ENCODE measurements at regions not wholly inside any gene's neighbourhood (a gene's known extent, or its start where the extent isn't known, plus 50 kb on each side); places are given as distances from the start of the nearest gene placed in this dataset.

GRCh38 chr7:156257904-156258303 is 382.7 kb upstream of the RNF32 start:
- Mint-ChIP-seq H3K4me3 (ENCODE audit: unreplicated experiment) (no peak overlapping the region), H3K36me3 (ENCODE audit: insufficient read depth, unreplicated experiment) (no peaks in the 10 kb centered on the region), H3K4me1 (ENCODE audit: low read depth, unreplicated experiment) (no peaks in the 10 kb centered on the region), H3K27ac (ENCODE audit: unreplicated experiment) (no peak overlapping the region), H3K9me3 (ENCODE audit: unreplicated experiment) (no peaks in the 10 kb centered on the region), H3K27me3 (ENCODE audit: insufficient read depth, unreplicated experiment) (peaks cover 18% of the 10 kb centered on the region)
- H3K36me3 ChIP-seq (ENCODE audit: control insufficient read depth, insufficient read depth, low read length), result no peaks in the 10 kb centered on the region
- BruUV-seq (replicated peaks), result no TSS peak
- TF ChIP-seq CTCF (IDR thresholded peaks at IDR 0.05; ENCODE audit: insufficient read depth in 1 of 2, low read depth in 1 of 2, low read length in 1 of 2, severe bottlenecking in 1 of 2, unreplicated experiment in 1 of 2), result no peak
- H3K27me3 ChIP-seq (replicated peaks; ENCODE audit: control insufficient read depth, insufficient read depth, low read length), result no peaks in the 10 kb centered on the region
- H3K4me1 ChIP-seq, result no peaks in the 10 kb centered on the region
- POLR2A ChIA-PET, result no interaction called here
- intact Hi-C loops (cut with micrococcal nuclease; ENCODE audit: unreplicated experiment), result no loop called here
- H3K4me3 ChIP-seq (ENCODE audit: low read depth, low read length), result no peak overlapping the region
- CTCF ChIA-PET, result no interaction called here
- DNase-seq, result no peak
- 0 out of 2 replicates have a peak, but pooled peaks cover 4% of the 10 kb centered on the region for H3K9me3 ChIP-seq

GRCh38 chr7:156255635-156256034 is 384.9 kb upstream of the RNF32 start:
- no peak for TF ChIP-seq CTCF (IDR thresholded peaks at IDR 0.05; ENCODE audit: insufficient read depth in 1 of 2, low read depth in 1 of 2, low read length in 1 of 2, severe bottlenecking in 1 of 2, unreplicated experiment in 1 of 2)
- no peaks in the 10 kb centered on the region for H3K36me3 ChIP-seq (ENCODE audit: control insufficient read depth, insufficient read depth, low read length)
- no peaks in the 10 kb centered on the region for H3K4me1 ChIP-seq
- Mint-ChIP-seq H3K27ac (ENCODE audit: unreplicated experiment) (no peak overlapping the region), H3K4me1 (ENCODE audit: low read depth, unreplicated experiment) (no peaks in the 10 kb centered on the region), H3K9me3 (ENCODE audit: unreplicated experiment) (no peaks in the 10 kb centered on the region), H3K27me3 (ENCODE audit: insufficient read depth, unreplicated experiment) (peaks cover 19% of the 10 kb centered on the region), H3K4me3 (ENCODE audit: unreplicated experiment) (no peak overlapping the region), H3K36me3 (ENCODE audit: insufficient read depth, unreplicated experiment) (no peaks in the 10 kb centered on the region)
- no peak for DNase-seq
- 0 out of 2 replicates have a peak, but pooled peaks cover 4% of the 10 kb centered on the region for H3K9me3 ChIP-seq
- intact Hi-C loops (cut with micrococcal nuclease; ENCODE audit: unreplicated experiment), result no loop called here
- ChIA-PET CTCF (no interaction called here), POLR2A (no interaction called here)
- H3K27me3 ChIP-seq (replicated peaks; ENCODE audit: control insufficient read depth, insufficient read depth, low read length), result no peaks in the 10 kb centered on the region
- no TSS peak for BruUV-seq (replicated peaks)
- H3K4me3 ChIP-seq (ENCODE audit: low read depth, low read length), result no peak overlapping the region

GRCh38 chr7:156251861-156252260 is 388.7 kb upstream of the RNF32 start:
- no peak for DNase-seq
- Mint-ChIP-seq H3K27ac (ENCODE audit: unreplicated experiment) (no peak overlapping the region), H3K9me3 (ENCODE audit: unreplicated experiment) (no peaks in the 10 kb centered on the region), H3K4me1 (ENCODE audit: low read depth, unreplicated experiment) (no peaks in the 10 kb centered on the region), H3K36me3 (ENCODE audit: insufficient read depth, unreplicated experiment) (no peaks in the 10 kb centered on the region), H3K4me3 (ENCODE audit: unreplicated experiment) (no peak overlapping the region), H3K27me3 (ENCODE audit: insufficient read depth, unreplicated experiment) (peaks cover 28% of the 10 kb centered on the region)
- no peaks in the 10 kb centered on the region for H3K9me3 ChIP-seq
- peaks cover 3% of the 10 kb centered on the region for H3K27me3 ChIP-seq (replicated peaks; ENCODE audit: control insufficient read depth, insufficient read depth, low read length)
- ChIA-PET POLR2A (no interaction called here), CTCF (no interaction called here)
- intact Hi-C loops (cut with micrococcal nuclease; ENCODE audit: unreplicated experiment), result no loop called here
- H3K4me3 ChIP-seq (ENCODE audit: low read depth, low read length), result no peak overlapping the region
- TF ChIP-seq CTCF (IDR thresholded peaks at IDR 0.05; ENCODE audit: insufficient read depth in 1 of 2, low read depth in 1 of 2, low read length in 1 of 2, severe bottlenecking in 1 of 2, unreplicated experiment in 1 of 2), result no peak
- H3K36me3 ChIP-seq (ENCODE audit: control insufficient read depth, insufficient read depth, low read length), result no peaks in the 10 kb centered on the region
- no TSS peak for BruUV-seq (replicated peaks)
- no peaks in the 10 kb centered on the region for H3K4me1 ChIP-seq
